A549 (cell line): ENCODE measurements at regions not wholly inside any gene's neighbourhood (a gene's known extent, or its start where the extent isn't known, plus 50 kb on each side); places are given as distances from the start of the nearest gene placed in this dataset.

Experiments
- ATAC-seq, 2 experiments: fragments of 200-7000 bp in 1 of 2; fragments of >200 bp in 1 of 2; cut with Nextera tagmentation in 1 of 2; cut with Tn5 transposase in 1 of 2; 3 replicates each; pipeline versions ENCODE4 v1.8.0 to v1.9.1; 2018 to 2020; ENCODE audit warnings: mild to moderate bottlenecking in 1 of 2, moderate library complexity in 1 of 2
- CTCF ChIA-PET: fragments of 300-600 bp; sonication (Branson Sonifier 250); formaldehyde crosslinking; extraction: SDS; loops from one replicate; lab custom pipeline; 2021; ENCODE audit warnings: antibody characterized with exemption, inconsistent platforms; lab: Yijun Ruan, JAX
- POLR2A ChIA-PET: fragments of 350-600 bp; formaldehyde crosslinking; extraction: SDS; loops from one replicate; lab custom pipeline; 2021; ENCODE audit warnings: antibody characterized with exemption, inconsistent platforms; lab: Yijun Ruan, JAX
- DNase-seq, 2 experiments: peaks; one replicate each; pipeline versions ENCODE4 v3.0.0 to v3.0.0-alpha.2; 2011 to 2016; ENCODE audit warnings: low read depth in 1 of 2, low spot score in 1 of 2
- FAIRE-seq: peaks from 2 replicates; lab custom pipeline; 2011; peaks lifted over from hg19 to GRCh38; lab: Jason Lieb, UNC
- H3K27ac ChIP-seq, 2 experiments: fragments of >200 bp; sonication (Bioruptor Twin); formaldehyde crosslinking; 3 replicates each; pipeline ENCODE4 v1.5.1; 2016 to 2017
- H3K4me1 ChIP-seq: fragments of >200 bp; sonication (Bioruptor Twin); formaldehyde crosslinking; 3 replicates; pipeline ENCODE4 v1.6.1; 2016
- H3K4me2 ChIP-seq: fragments of >200 bp; sonication (Bioruptor Twin); formaldehyde crosslinking; 3 replicates; pipeline ENCODE4 v1.6.1; 2016
- H3K4me3 ChIP-seq: fragments of >200 bp; sonication (Bioruptor Twin); formaldehyde crosslinking; 3 replicates; pipeline ENCODE4 v1.5.1; 2016
- H3K9me3 ChIP-seq: fragments of >200 bp; sonication (Bioruptor Twin); formaldehyde crosslinking; 3 replicates; pipeline ENCODE4 v1.6.1; 2016
- BHLHE40 ChIP-seq: IDR thresholded peaks from 2 replicates; pipeline ENCODE4 v1.6.1; 2012; ENCODE audit warnings: low read depth, low read length, inconsistent platforms
- CBX2 ChIP-seq: fragments of 200-600 bp; sonication (generic); IDR thresholded peaks from 2 replicates; pipeline ENCODE4 v1.6.1; 2016; ENCODE audit warnings: low read depth, mild to moderate bottlenecking, borderline replicate concordance
- CEBPB ChIP-seq, 2 experiments: fragments of >200 bp in 1 of 2; sonication (Bioruptor Twin) in 1 of 2; formaldehyde crosslinking in 1 of 2; IDR thresholded peaks; 2 replicates each; pipeline ENCODE4 v1.6.1; 2012 to 2016
- EHMT2 ChIP-seq: fragments of 200-600 bp; sonication (generic); IDR thresholded peaks from 2 replicates; pipeline ENCODE4 v1.6.1; 2016; ENCODE audit warnings: antibody characterized with exemption, low read depth, mild to moderate bottlenecking, moderate library complexity
- FOSB ChIP-seq: fragments of 250-450 bp; sonication (Bioruptor Pico); IDR thresholded peaks from 2 replicates; pipeline ENCODE4 v1.5.0; 2020; ENCODE audit warnings: mild to moderate bottlenecking, moderate library complexity
- FOXS1 ChIP-seq: fragments of 250-450 bp; sonication (Bioruptor Pico); IDR thresholded peaks from 2 replicates; pipeline ENCODE4 v1.5.0; 2020; ENCODE audit warnings: mild to moderate bottlenecking, moderate library complexity
- GATA3 ChIP-seq: IDR thresholded peaks from 2 replicates; pipeline ENCODE4 v1.6.1; 2012; ENCODE audit warnings: borderline replicate concordance
- HDAC2 ChIP-seq: fragments of 200-600 bp; sonication (generic); IDR thresholded peaks from 2 replicates; pipeline ENCODE4 v1.6.1; 2016
- HEYL ChIP-seq: fragments of 250-450 bp; sonication (Bioruptor Pico); IDR thresholded peaks from 2 replicates; pipeline ENCODE4 v1.8.0; 2021; ENCODE audit warnings: mild to moderate bottlenecking, moderate library complexity
- HOXA7 ChIP-seq: fragments of 250-450 bp; sonication (Bioruptor Pico); IDR thresholded peaks from 2 replicates; pipeline ENCODE4 v1.5.0; 2020; ENCODE audit warnings: mild to moderate bottlenecking, moderate library complexity
- HOXB5 ChIP-seq: fragments of 250-450 bp; sonication (Bioruptor Pico); IDR thresholded peaks from 2 replicates; pipeline ENCODE4 v1.5.0; 2020; ENCODE audit warnings: mild to moderate bottlenecking, moderate library complexity
- MAFK ChIP-seq: fragments of 450-650 bp; IDR thresholded peaks from 2 replicates; pipeline ENCODE4 v1.6.1; 2014; ENCODE audit not compliant: partially characterized antibody
- MYC ChIP-seq: IDR thresholded peaks from 2 replicates; pipeline ENCODE4 v1.6.1; 2012; ENCODE audit warnings: mild to moderate bottlenecking, inconsistent platforms, low read length, improper control_type of control experiment, borderline replicate concordance
- NFE2L2 ChIP-seq: fragments of 150-350 bp; conservative IDR thresholded peaks from 2 replicates; pipeline ENCODE4 v1.6.1; 2014; ENCODE audit warnings: low read length
- NR3C1 ChIP-seq: fragments of >200 bp; sonication (Bioruptor Twin); formaldehyde crosslinking; IDR thresholded peaks from 3 replicates; pipeline ENCODE4 v1.6.1; 2017
- POLR2A ChIP-seq: IDR thresholded peaks from 2 replicates; pipeline ENCODE4 v1.6.1; 2012; ENCODE audit warnings: mild to moderate bottlenecking, low read length
- POLR2AphosphoS2 ChIP-seq: conservative IDR thresholded peaks from 2 replicates; pipeline ENCODE4 v1.6.1; 2012; ENCODE audit warnings: low read length, improper control_type of control experiment, inconsistent platforms
- RCOR1 ChIP-seq: fragments of 150-350 bp; IDR thresholded peaks from 2 replicates; pipeline ENCODE4 v1.6.1; 2014; ENCODE audit warnings: antibody characterized with exemption, low read length, low read depth
- RFX5 ChIP-seq: fragments of 450-650 bp; IDR thresholded peaks from 2 replicates; pipeline ENCODE4 v1.7.1; 2014; ENCODE audit warnings: antibody characterized with exemption, mild to moderate bottlenecking, moderate library complexity
- TP53 ChIP-seq: fragments of 250-450 bp; sonication (Bioruptor Pico); IDR thresholded peaks from 2 replicates; pipeline ENCODE4 v1.5.0; 2021; ENCODE audit warnings: mild to moderate bottlenecking, moderate library complexity
- ZC3H11A ChIP-seq: fragments of 450-650 bp; IDR thresholded peaks from 2 replicates; pipeline ENCODE4 v1.6.1; 2014; ENCODE audit warnings: antibody characterized with exemption, mild to moderate bottlenecking
- ZFP36 ChIP-seq: fragments of 450-650 bp; IDR thresholded peaks from 2 replicates; pipeline ENCODE4 v1.6.1; 2014; ENCODE audit warnings: borderline replicate concordance; ENCODE audit not compliant: partially characterized antibody
- WGBS: methylation state at CpG from one replicate; pipeline ENCODE4 v1.1.6; 2017; ENCODE audit errors: missing lambda C conversion rate; 5-methylcytosine and 5-hydroxymethylcytosine counted together
- TF ChIP-seq, protein P1 (sequence below): fragments of >200 bp; sonication (Bioruptor Twin); formaldehyde crosslinking; IDR thresholded peaks from 3 replicates; pipeline ENCODE4 v1.6.1; 2016
- TF ChIP-seq, protein P2 (sequence below): fragments of 250-450 bp; sonication (Bioruptor Pico); IDR thresholded peaks from 2 replicates; pipeline ENCODE4 v1.5.0; 2020; ENCODE audit warnings: low read depth, mild to moderate bottlenecking, moderate library complexity
- TF ChIP-seq, protein P3 (sequence below): IDR thresholded peaks from 2 replicates; pipeline ENCODE4 v1.6.1; 2012
- TF ChIP-seq, protein P4 (sequence below): IDR thresholded peaks from 2 replicates; pipeline ENCODE4 v1.6.1; 2012; ENCODE audit warnings: low read depth, borderline replicate concordance

DNA sequence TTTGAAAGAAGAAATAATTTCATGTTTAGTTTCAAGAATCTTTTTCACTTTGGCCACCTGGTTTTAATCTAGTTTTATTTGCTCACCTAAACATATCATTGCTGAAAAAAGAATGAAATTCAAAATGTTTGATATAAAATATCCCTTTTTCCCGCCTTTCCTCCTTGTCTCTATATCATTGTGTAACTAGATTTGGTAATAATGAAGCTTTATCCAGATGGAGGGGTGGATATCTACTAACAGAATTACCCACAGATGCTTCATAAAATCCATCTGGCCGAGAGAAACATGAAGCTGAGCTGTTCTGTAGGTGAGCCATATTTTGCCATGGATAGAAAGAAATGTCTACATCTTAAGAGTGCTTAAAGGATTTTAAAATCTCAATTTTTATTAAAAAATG, 214.7 kb downstream of the ICE1 start:
- Histone ChIP-seq H3K9me3 (no peaks in the 10 kb centered on the region), H3K4me1 (no peaks in the 10 kb centered on the region), H3K4me2 (no peak overlapping the region), H3K27ac (no peak overlapping the region), H3K4me3 (no peak overlapping the region)
- ATAC-seq (no peak), DNase-seq (no peak), FAIRE-seq (no peak)
- 0% methylated on average over 2 of the region's 2 CpGs for WGBS
- CTCF ChIA-PET: no interaction called here
- POLR2A ChIA-PET: no interaction called here
- TF ChIP-seq ZC3H11A (no peak), FOSB (CRISPR knock-in tag) (no peak), EHMT2 (no peak), HDAC2 (no peak), RCOR1 (no peak), HOXA7 (no peak), NFE2L2 (no peak), FOXS1 (no peak), NR3C1 (no peak), ZFP36 (no peak), MAFK (no peak), CBX2 (no peak), POLR2A (no peak), TP53 (no peak), RFX5 (no peak), HEYL (CRISPR knock-in tag) (no peak)
- TF ChIP-seq, protein P1, sequence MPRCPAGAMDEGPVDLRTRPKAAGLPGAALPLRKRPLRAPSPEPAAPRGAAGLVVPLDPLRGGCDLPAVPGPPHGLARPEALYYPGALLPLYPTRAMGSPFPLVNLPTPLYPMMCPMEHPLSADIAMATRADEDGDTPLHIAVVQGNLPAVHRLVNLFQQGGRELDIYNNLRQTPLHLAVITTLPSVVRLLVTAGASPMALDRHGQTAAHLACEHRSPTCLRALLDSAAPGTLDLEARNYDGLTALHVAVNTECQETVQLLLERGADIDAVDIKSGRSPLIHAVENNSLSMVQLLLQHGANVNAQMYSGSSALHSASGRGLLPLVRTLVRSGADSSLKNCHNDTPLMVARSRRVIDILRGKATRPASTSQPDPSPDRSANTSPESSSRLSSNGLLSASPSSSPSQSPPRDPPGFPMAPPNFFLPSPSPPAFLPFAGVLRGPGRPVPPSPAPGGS: no peak
- TF ChIP-seq, protein P2, sequence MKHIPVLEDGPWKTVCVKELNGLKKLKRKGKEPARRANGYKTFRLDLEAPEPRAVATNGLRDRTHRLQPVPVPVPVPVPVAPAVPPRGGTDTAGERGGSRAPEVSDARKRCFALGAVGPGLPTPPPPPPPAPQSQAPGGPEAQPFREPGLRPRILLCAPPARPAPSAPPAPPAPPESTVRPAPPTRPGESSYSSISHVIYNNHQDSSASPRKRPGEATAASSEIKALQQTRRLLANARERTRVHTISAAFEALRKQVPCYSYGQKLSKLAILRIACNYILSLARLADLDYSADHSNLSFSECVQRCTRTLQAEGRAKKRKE (CRISPR knock-in tag): no peak

DNA sequence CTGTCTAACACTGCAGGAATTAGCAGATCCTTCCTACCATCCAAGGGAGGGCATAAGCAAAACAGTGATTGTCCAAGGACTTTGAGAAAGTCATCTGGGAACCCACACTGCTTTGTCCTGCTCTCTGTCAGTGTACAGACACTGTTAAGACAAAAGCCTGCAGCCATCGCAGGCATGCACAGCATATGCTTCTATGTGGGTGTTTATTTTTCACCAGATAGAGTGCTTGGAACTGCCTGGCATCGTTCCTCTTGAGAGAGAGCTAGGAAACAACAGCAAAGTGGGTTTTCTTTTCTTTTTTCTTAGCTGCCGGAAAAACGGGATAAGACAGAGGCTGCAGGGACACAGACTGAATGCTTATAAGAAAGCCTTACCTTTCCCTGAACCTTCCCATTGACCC, 212.3 kb downstream of the ICE1 start:
- DNase-seq: no peak
- no peak for ATAC-seq
- POLR2A ChIA-PET: no interaction called here
- WGBS: 8% methylated on average over 4 of the region's 4 CpGs
- no peak for FAIRE-seq
- H3K9me3 ChIP-seq: no peaks in the 10 kb centered on the region
- no peak overlapping the region for H3K4me3 ChIP-seq
- H3K27ac ChIP-seq: no peak overlapping the region
- TF ChIP-seq MAFK: no peak
- CTCF ChIA-PET: no interaction called here
- no peaks in the 10 kb centered on the region for H3K4me1 ChIP-seq
- H3K4me2 ChIP-seq: no peak overlapping the region

DNA sequence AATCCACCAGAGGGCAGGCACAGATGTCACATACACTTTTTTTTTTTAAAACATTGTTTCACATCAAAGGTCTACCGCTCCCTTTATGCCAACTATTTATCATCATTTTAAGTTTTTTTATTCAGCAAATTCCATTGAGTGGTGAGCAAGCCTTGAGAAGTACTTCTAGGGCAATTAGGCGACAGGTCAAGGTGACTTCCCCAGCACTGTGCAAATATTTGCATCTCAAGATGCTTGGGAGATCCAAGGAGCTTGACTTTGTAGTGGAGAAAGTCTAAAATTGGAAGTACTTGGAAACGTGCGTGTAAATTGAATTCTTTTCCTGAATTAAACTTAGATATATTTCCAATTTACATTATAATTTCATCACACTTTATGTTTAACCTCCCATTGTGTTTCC, 211.1 kb downstream of the ICE1 start:
- H3K4me1 ChIP-seq: no peaks in the 10 kb centered on the region
- no peaks in the 10 kb centered on the region for H3K9me3 ChIP-seq
- ATAC-seq (no peak), FAIRE-seq (no peak), DNase-seq (no peak)
- under 1% methylated on average over 4 of the region's 4 CpGs for WGBS
- H3K4me3 ChIP-seq: no peak overlapping the region
- no peak overlapping the region for H3K27ac ChIP-seq
- CTCF ChIA-PET: no interaction called here
- no peak overlapping the region for H3K4me2 ChIP-seq
- TF ChIP-seq MYC (no peak), EHMT2 (no peak), CEBPB (IDR thresholded peaks at IDR 0.05) (no peak), ZFP36 (no peak), BHLHE40 (no peak), POLR2AphosphoS2 (no peak), FOXS1 (no peak), GATA3 (no peak), NFE2L2 (no peak), HOXB5 (CRISPR knock-in tag) (no peak)
- TF ChIP-seq, protein P3, sequence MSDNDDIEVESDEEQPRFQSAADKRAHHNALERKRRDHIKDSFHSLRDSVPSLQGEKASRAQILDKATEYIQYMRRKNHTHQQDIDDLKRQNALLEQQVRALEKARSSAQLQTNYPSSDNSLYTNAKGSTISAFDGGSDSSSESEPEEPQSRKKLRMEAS: no peak
- TF ChIP-seq, protein P4, sequence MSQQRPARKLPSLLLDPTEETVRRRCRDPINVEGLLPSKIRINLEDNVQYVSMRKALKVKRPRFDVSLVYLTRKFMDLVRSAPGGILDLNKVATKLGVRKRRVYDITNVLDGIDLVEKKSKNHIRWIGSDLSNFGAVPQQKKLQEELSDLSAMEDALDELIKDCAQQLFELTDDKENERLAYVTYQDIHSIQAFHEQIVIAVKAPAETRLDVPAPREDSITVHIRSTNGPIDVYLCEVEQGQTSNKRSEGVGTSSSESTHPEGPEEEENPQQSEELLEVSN: no peak
- TF ChIP-seq, all 56 proteins: peak for 0
- POLR2A ChIA-PET: no interaction called here
